ENCODE measurements at regions not wholly inside any gene's neighbourhood (a gene's known extent, or its start where the extent isn't known, plus 50 kb on each side); places are given as distances from the start of the nearest gene placed in this dataset.

DNA sequence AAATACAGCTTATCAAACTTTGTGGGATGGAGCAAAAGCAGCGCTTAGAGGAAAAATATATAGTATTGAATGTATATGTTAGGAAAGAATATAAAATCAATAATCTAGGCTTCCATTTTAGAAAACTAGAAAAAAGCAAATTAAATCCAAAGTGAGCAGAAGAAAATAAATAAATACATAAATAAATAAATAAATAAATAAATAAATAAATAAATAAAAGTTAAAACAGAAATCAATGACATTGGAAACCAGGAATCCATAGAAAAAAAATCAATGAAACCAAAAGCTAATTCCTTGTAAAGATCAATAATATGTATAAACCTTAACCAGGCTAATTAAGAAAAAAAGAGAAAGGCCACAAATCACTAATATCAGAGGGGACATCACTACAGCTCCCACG is 141.8 kb upstream of the C1QTNF7 start:
- Histone ChIP-seq H3K4me1 (no peaks in the 10 kb centered on the region), H3K27ac (no peak overlapping the region), H3K9me3 (no peaks in the 10 kb centered on the region), H3K4me3 (no peak overlapping the region), H3K36me3 (no peaks in the 10 kb centered on the region), H3K27me3 (ENCODE audit: low read depth) (no peaks in the 10 kb centered on the region)
- DNase-seq (no peak), ATAC-seq (no peak)
- no peak for TF ChIP-seq CTCF (IDR thresholded peaks at IDR 0.05)
- intact Hi-C loops (cut with DNase I): no loop called here

DNA sequence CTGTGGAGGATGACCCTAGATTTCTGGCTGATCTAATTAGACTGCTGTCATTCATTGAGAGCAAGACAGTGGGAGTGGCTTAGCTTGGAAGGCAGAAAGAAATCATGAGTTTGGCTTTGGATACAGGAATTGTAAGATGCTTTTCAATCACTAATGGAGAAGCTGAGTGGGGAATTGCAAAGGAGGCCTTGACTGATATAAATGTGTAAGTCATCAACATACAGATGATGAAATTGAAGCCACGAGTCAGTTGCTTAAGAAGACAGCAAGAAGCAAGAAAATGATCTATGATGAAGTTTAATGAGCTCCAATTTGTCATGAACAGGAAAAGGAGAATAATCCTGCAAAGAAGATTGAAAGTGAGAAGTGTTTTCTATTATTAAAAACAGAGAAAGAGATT is 136.7 kb upstream of the C1QTNF7 start:
- no peaks in the 10 kb centered on the region for H3K36me3 ChIP-seq
- H3K27me3 ChIP-seq (ENCODE audit: low read depth): no peaks in the 10 kb centered on the region
- H3K4me1 ChIP-seq: no peaks in the 10 kb centered on the region
- H3K4me3 ChIP-seq: no peak overlapping the region
- intact Hi-C loops (cut with DNase I): no loop called here
- no peaks in the 10 kb centered on the region for H3K9me3 ChIP-seq
- no peak for DNase-seq
- H3K27ac ChIP-seq: no peak overlapping the region
- ATAC-seq: no peak
- TF ChIP-seq CTCF (IDR thresholded peaks at IDR 0.05): no peak

DNA sequence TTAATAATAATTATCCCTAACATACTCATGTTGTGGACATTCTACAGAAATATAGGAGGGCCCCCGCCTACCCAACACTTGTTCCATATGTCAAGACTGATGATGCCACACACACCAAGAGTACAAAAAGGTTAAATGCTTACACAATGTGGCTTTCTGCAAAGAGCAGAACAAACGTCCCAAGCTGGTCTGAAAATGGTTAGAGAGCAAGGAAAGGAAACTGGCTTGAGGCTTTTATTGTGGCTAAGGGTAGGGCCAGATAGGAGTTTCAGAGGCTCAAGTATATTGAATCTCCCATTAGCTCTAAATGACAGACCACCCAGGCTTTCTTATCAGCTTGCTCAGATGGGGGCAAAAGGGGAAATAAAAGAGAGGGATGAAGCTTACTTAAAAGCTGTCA is 134.1 kb upstream of the C1QTNF7 start:
- ATAC-seq (no peak), DNase-seq (no peak)
- H3K27me3 ChIP-seq (ENCODE audit: low read depth): no peaks in the 10 kb centered on the region
- intact Hi-C loops (cut with DNase I): no loop called here
- no peak for TF ChIP-seq CTCF (IDR thresholded peaks at IDR 0.05)
- no peaks in the 10 kb centered on the region for H3K9me3 ChIP-seq
- H3K4me3 ChIP-seq: no peak overlapping the region
- no peak overlapping the region for H3K27ac ChIP-seq
- H3K4me1 ChIP-seq: no peaks in the 10 kb centered on the region
- H3K36me3 ChIP-seq: no peaks in the 10 kb centered on the region

DNA sequence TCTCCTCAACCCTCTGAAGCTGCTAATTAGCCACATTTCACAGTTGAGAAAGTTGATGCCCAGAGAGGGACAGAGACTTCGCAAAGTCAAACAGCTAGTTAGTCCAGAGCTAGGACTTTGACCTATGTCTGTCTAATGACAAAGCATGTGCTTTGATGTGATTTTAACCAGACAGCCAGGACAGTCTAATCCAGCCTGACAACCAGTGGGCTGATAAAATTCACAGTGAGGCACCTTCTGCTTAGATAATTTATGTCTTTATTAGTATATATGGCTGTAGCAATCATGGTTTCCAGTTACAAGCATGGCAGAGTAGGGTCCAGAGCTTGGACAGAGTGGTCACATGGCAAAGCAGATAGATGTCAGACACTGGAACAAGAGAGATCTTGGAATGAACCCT is 133.6 kb upstream of the C1QTNF7 start:
- Histone ChIP-seq H3K9me3 (no peaks in the 10 kb centered on the region), H3K27me3 (ENCODE audit: low read depth) (no peaks in the 10 kb centered on the region), H3K4me1 (no peaks in the 10 kb centered on the region), H3K4me3 (no peak overlapping the region), H3K27ac (no peak overlapping the region), H3K36me3 (no peaks in the 10 kb centered on the region)
- no peak for TF ChIP-seq CTCF (IDR thresholded peaks at IDR 0.05)
- no peak for DNase-seq
- intact Hi-C loops (cut with DNase I): no loop called here
- no peak for ATAC-seq

GRCh38 chr4:15294832-15295231 is 133.0 kb upstream of the C1QTNF7 start:
- no peak overlapping the region for H3K4me3 ChIP-seq
- no peaks in the 10 kb centered on the region for H3K4me1 ChIP-seq
- DNase-seq (no peak), ATAC-seq (no peak)
- no peaks in the 10 kb centered on the region for H3K36me3 ChIP-seq
- TF ChIP-seq CTCF (IDR thresholded peaks at IDR 0.05): no peak
- no peaks in the 10 kb centered on the region for H3K9me3 ChIP-seq
- intact Hi-C loops (cut with DNase I): no loop called here
- no peaks in the 10 kb centered on the region for H3K27me3 ChIP-seq (ENCODE audit: low read depth)
- H3K27ac ChIP-seq: no peak overlapping the region

Data from lower lobe of right lung (tissue), 2 donors.